NCI-H2196 treated with DMSO at 0.1 percent for 48 hours (cell line): ENCODE measurements at regions not wholly inside any gene's neighbourhood (a gene's known extent, or its start where the extent isn't known, plus 50 kb on each side); places are given as distances from the start of the nearest gene placed in this dataset.

ENCODE experiments used
- DNase-seq: peaks from one replicate; lab custom pipeline; 2025; ENCODE audit not compliant: unreplicated experiment; lab: John Stamatoyannopoulos, UW

DNA sequence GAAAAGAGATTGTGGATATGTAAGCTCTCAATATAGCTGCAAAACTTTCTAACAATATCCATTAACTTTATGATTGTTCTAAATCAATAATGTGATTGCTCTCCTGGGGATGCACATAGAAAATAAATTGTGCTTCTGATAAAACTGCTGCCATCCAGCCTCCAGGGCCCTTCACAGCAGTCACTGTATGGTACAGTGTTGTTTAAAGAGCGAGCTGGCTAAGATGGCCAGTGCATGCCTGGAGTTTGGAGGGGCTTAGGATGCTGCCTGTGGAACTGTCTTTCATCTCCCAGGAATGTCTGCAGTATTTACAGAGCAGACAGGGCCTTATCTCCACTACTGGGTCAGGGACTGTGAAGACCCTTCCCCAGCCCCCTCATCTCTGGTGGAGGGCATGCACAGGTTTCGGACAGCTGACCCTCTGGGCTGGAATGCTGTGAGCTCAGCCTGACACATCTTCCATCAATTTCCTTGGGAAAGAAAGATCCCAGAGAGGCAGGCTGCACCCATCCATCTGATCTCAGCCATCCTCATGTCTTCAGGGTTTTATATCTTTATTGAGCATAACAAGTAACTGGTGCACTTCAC is 137.0 kb downstream of the PLPP3 start:
- DNase-seq: no peak

DNA sequence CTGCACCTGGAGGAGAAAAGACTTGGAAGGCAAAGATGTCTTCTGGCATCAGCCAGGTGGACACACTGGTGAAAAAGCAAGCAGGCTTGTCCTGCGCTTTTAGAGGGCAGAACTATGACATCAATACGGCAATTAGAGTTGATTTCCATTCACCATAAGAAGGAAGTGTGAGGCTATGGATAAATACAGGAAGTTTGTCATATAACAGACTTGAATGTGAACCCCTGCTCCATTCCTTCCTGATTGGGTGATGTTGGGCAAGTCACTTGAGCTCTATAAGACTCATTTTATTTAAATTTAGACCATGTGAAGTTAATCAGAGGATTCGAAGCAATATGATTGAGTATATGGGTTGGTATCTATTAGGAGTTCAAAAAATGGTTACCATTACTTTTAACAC is 137.8 kb downstream of the PLPP3 start:
- DNase-seq: no peak

DNA sequence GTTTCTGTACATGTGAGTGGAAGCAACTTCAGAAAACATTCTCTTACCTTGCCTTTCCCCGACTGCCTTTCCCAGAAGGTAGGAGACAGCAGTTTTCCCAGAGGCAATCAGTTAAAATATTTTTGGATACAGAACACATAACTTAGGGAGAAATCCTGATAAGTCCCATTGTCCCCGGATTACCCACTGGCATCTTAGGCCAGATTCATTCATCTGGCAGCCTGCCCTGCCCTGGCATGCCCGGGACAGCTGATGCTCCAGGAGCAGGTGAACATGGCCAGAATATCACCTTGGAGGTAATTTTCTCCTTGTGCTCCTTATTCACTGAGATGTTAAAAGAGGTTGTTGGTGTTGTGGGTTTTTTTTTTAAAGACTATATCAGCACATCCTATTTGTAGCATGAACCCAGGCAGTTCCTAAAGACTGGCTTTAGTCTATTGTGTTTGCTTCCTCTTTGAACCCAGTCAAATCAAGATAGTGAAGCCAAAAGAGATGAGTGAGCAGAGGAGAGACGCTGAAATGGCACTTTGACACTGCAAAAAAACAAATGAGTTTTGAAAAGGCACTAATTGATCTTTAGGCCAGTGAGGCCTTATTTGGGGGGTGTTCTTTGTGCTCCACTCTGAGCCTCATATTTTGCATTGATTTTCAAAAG is 139.6 kb downstream of the PLPP3 start:
- no peak for DNase-seq

DNA sequence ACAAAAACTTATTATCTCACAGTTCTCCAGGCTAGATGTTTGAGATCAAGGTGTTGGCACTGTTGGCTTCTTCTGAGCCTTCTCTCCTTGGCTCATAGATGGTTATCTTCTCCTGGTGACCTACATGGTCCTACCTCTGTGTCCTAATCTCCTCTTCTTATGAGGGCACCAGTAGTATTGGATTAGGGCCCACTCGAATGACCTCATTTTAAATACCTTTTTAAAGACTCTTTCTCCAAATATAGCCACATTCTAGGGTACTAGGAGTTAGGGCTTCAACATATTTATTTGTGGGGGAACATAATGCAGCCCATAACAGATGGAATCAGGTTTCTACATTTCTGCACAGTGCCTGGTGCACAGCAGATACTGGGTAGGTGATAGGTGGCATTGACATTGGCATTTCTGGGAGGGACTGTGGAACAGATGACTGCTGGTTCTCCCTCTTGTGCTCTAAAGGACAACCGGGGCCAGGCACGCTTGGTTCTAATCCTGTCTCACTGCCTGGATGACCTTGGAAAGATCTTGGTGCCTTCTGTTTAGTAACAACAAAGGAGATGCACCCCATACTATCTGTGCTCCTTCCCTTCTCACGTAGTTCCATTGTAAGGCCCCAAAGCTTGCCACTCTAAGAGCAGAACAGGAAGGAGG is 140.3 kb downstream of the PLPP3 start:
- no peak for DNase-seq

DNA sequence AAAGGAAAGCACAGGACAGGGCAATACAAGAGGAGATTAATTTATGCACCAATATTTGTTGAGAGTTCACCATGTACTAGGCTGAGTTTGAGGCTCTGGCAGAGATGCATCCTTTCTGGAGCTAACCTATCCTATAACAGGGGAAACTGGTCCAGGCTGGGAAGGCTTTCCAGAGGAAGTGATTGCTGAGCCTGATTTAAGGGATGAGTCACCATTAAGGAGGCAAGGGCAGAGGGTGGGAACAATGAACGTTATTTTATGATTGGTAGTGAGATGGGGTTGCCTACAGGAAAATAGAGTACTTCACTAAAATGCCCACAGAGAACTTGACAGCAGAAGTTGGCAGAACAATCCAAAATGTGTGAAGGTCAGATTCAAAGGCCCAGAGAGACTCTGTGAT is 141.4 kb downstream of the PLPP3 start:
- DNase-seq: no peak

DNA sequence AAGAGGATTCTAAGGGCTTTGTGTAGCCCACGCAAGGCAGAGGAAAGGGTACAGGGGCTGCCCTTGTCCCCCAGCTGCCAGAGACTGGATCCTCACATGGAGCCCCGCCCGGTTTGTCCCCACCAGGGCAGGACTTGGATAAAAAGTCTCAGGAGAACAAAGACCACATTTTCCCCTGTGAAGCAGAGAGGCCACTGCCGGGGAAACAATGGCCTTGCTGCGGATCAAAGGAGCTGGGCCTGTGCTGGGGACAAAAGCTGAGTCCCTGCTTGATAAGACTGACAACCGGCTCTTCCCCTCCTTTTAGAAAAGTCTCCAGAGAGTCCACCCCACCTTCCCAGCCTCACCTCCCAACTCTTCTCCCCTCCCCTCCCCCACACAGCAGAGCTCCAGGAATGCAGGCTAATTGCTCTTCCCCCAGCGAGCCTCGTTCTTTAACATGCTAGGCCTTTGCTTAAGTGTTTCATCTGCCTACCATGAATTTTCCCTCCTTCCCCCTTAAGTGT is 142.4 kb downstream of the PLPP3 start:
- DNase-seq: no peak

DNA sequence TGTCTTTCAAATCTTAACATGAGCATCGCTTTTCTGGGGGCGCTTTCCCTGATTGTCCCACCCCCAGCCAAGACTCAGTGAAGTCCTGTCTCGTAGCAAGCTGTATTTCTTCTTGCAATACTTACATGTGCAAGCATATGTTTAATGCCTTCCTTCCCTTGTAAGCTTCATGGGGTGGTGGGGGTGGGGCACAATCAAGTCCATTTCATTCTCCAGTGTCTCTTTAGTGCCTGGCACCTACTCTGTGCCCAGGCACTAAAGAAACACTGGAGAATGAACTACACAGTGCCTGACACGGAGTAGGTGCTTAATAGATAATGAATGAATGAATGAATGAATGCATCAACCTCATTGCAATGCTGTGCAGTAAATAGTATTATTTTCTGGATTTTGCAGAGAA is 143.1 kb downstream of the PLPP3 start:
- no peak for DNase-seq

DNA sequence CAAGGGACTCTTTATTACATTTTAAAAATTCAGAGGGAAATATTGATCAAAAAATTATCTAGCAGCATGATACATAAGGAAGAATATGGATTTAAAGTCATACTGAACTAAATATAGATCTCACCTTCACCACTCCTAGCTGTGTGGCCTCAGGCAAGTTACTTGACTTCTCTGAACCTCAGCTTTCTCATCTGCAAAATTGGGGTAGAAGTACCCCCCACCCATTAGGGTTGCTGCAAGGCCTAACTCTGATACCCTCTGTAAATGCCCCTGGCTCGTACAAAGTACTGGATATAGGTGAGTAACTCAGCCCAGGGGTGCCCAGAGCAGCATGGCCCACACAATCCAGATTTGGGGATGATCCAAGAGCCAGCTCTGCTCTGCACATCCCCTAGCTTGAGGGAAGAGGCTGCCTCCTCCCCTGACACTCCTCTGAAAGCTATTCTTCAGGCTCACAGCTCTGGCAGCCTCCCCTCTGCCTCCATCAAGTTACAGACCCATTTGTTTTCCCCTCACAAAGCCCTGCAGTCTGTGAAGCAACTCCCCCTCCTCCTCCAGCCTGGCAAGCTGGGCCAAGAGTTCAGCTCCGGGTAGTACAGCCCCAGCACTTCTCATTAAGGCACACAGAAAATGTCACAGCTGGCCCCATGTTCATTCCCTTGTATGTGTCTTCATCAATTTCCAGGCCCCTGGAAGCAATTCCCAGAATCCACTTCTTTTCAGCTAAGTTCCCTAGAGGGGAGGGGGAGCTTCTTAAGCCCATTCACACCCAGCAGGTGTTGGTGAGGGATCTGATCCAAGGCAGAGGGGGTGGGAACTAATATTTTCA is 143.7 kb downstream of the PLPP3 start:
- DNase-seq: no peak

DNA sequence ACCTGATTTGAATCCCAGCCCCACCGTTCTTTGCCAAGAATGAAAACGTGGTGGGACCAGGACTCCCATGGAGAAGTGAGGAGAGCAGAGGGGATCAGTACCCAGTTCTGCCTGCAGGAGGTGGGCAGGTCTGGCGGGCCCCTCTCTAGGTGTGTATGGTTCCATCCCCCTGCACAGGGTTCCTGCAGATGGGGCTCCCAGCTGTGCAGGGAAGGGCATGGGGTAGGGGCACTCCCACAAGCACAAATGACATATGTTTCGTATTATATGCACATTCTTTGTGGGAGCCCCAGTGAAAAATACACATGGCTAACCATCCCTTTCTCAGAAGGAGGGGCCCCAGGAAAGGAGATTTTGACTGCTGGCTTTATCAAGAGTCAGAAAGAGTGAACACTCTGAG is 144.6 kb downstream of the PLPP3 start:
- DNase-seq: no peak

DNA sequence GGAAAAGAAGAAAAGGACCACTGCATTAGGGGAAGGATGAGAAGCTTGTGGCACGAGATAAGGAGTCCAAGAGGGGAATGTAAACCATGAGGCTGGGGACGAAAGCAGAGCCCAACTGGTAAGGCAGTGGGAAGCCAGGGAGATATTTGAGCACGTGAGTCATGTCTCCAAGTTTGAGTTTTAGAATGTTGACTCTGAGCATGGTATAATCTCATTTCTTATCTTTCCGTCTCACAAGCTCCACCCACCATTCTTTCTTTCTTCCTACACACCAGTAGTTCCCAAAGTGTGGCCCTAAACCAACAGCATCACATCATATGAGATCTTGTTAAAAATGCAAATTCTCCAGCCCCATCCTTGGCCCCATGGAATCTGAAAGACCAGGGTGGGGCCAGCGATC is 145.3 kb downstream of the PLPP3 start:
- no peak for DNase-seq

DNA sequence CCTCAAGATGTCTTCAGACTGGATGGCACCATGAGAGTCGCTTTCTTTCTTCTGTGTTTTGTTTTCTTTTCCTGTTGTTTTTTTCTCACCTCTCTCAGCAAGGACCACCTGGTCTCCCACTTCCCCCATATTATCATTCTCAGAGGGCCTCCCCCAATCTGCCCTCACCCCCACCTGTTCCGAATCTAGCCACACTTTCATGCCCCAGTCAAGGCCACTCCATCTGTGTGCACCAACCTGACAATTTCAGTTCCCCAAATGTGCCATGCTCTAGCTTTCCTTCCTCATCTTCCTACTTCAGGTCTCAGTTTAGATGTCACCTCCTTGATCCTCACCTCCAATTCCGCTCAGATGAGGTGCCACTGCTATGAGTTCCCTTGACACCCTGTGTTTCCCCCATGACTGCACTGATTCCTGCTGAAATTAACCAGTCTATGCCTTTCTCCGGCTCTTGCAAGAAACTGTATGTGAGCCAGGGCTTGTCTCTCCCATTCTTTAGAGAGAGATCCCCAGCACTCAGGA is 146.2 kb downstream of the PLPP3 start:
- no peak for DNase-seq

DNA sequence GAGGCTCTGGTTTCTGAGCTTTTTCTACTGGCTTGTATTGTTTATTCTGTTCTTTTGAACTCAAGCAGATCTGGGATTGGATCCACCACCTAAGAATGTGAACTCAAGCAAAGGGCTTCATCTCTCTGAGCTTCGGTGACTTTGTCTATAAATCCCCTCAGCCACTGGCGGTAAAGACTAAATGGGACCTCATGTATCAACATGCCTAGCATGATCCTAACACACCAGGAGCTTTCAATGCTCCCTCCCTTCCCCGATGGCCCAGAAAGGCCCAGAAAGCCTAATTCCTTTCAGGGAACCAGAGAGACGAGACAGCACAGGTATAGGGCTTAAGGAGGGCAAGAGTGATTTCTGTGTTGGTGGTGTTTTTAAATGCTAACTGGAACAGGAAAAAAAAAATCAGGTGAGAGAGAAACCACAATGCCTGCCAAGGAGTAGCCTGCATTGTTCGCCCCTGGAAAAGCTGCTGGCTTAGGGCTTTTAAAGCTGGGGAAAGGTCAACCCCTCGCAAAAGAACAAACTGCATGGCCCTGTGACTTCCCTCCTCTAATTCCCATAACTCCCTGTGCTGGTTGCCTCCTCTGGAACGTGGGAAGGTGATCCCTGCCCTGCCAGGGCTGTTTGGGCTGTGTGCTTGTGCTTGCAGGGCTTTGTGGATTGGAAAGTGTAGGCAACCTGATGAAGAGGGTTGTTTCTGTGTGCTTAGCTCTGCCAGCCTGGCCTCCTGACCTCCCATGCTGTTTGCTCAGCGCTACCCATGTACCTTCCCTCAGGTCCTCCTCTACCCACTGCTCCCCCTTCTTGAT is 147.0 kb downstream of the PLPP3 start:
- no peak for DNase-seq

DNA sequence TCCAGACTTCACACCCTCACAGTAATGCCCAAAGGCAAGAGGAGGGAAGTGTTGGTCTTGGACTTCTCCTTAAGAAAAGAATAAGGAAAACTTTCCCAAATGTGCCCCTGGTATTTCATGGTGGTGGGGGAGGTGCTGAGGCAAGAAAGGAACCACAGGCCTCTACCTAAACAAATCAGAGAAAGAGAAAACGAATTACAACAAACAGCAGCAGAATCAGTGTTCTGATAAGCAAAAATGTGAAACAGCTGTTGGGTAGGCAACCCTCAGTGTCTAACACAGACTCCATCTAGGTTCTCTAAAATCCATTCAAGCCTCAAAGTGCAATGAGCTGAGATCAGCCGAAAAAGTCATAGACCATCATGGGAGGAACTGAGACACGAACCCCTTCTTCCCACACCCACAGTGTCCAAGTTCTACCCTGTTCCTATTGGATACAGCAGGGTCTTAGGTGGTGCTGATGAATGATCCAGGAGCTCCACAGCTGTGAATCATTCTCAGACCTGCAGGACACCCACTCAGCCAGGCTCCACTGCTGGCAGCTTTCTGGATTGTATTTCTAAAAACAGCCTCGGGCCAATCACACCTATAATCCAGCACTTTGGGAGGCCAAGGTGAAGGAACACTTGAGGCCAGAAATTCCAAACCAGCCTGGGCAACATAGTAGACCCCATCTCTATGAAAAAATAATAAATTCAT is 149.1 kb downstream of the PLPP3 start:
- DNase-seq: no peak

DNA sequence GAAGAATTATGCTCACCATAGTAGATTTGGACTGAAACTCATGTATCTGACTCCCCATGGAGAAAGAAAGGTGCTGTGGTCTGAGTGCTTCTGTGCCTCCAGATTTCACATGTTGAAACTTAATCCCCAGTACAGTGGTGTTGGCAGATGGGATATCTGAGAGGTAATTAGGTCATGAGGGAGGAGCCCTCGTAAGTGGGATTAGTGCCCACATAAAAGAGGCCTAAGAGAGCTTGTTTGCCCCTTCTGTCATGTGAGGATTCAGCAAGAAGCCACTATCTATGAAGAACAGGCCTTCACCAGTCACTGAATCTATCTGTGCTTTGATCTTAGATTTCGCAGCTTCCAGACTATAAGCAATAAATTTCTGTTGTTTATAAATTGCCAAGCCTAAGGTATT is 150.1 kb downstream of the PLPP3 start:
- no peak for DNase-seq

DNA sequence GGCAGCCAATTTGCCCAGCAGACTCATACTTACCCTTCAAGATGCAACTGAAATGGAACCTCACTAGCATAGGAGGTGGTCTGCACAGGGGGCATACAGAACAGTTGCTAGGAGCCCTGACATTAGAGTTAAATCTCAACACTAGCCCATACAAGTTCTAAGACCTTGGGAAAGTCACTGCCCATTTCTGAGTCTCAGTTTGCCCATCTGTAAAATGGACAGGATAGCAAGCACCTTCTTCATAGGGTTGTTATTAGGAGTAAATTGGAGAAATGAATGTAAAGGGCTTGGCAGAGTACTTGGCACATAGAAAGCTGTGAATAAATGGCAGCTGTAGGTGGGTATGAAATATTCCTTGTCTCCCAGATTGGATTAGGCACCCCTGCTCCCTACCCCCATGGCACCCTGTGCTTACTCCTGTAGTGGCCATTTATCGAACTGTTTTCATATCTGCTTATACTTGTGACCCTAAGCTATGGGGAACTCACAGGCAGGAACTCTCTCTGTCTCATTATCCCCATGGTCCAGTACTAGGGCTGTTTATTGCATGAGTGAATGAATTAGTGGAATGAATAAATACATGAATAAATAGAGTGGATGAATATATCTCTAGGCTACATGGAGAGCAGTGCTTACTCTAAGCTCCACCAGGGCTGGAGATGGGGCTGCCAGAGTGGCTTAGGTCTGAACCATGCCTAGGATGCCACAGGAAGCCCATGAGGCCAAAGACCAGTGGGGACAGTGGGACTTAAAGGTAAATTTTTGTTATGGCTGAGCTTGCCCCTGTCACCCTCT is 152.6 kb downstream of the PLPP3 start:
- DNase-seq: no peak

DNA sequence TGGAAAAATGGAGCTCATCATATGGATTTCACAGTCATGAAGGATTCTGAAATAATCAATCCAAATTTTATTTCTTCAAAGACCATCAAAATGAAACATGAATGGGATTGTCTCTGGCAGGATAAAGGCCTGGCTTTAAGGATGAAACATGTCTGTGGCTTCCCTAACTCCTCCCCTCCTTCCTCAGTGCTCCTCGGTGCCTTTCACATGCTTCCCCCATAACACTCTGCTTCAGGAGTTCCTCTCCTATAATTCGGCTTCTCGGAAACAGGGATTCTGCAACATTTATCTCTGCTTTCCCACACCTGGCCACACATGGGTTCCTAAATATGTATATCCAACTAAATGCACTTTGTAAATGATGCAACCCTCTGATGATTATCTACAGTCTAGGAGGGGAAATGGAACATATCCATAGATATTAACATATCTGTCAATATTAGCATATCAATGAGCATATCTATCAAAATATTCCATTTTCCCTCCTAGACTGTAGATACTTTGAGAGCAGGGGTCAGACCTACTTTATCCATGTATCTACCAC is 153.8 kb downstream of the PLPP3 start:
- no peak for DNase-seq

DNA sequence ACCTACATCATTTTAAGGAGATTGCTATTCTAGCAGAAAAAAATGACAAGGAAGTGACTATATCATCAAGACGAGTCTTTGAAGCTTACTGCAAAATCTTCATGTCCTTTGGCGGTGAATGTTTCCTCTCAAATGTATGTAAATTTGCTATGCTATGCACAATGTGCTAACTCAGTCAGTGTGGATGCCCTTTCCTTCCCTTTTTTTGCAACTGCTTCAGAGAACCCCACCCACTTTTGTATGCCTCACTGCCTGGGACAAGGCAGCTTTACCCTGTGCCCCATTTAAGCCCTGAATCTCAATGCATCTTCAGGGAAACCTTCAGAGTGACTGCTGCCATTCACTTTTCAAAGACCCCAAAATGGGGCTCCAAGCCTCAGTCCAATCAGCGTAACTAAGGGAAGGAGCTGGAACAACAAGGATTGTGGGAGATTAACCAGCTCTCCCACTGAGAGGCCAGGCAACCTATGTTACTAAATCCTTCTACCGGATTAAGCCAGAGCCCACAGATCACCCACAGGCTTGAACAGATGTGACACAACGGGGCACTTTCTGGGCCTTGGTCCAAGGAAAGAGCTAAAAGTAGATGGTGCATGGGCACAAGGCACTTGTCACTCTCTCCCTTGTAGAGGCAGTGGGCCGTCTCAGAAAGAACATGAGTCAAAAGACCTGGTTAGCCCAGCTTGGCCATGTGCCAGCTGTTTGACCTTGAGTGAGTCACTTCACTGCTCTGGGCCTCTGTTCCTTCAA is 154.4 kb downstream of the PLPP3 start:
- no peak for DNase-seq

DNA sequence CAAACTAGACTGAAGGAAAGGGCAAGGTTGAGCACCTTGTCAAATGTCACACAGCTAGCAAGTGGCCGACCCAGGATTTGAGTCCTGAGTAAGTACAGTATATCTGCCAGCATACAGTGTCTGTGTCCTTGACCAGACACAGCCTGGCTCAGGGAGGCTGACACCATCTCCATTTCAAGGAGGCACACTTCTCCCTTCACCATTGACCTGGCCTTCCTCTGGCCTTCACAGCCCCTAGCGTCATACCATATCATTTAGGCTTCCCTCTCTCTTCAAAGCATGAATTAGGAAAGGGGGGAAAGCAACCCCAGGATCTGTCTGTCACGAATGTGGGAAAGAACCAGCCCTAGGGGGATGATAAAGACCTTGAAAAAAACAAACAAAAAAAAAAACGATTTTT is 155.6 kb downstream of the PLPP3 start:
- DNase-seq: no peak
